CD4-positive, alpha-beta T cell treated with Interleukin-10 for 1 hour (primary cell): ENCODE measurements at regions not wholly inside any gene's neighbourhood (a gene's known extent, or its start where the extent isn't known, plus 50 kb on each side); places are given as distances from the start of the nearest gene placed in this dataset.
"Not testable (repeated sequence)": the region's sequence is repeated elsewhere in the genome, so short reads cannot be mapped to it uniquely, and the experiment has no call there.

Experiments used
- DNase-seq: peaks from one replicate; pipeline ENCODE4 v3.0.0-alpha.2; 2020

GRCh38 chr9:135173066-135173465 lies 85.6 kb downstream of the OLFM1 start:
- DNase-seq, result no peak

- DNase-seq, result no peak
These were observed 86.8 kb downstream of the OLFM1 start for GRCh38 chr9:135174248-135174647.

GRCh38 chr9:135174981-135175380 lies 87.5 kb downstream of the OLFM1 start:
- DNase-seq, result no peak

- no peak for DNase-seq
These were observed 88.8 kb downstream of the OLFM1 start for GRCh38 chr9:135176284-135176683.

GRCh38 chr9:135177562-135177961 lies 90.1 kb downstream of the OLFM1 start:
- DNase-seq, result not testable (repeated sequence)

- no peak for DNase-seq
These were observed 91.0 kb downstream of the OLFM1 start for GRCh38 chr9:135178498-135178897.

GRCh38 chr9:135179041-135179440 lies 91.6 kb downstream of the OLFM1 start:
- no peak for DNase-seq

GRCh38 chr9:135179976-135180375 lies 92.5 kb downstream of the OLFM1 start:
- DNase-seq, result no peak

- no peak for DNase-seq
These were observed 93.1 kb downstream of the OLFM1 start for GRCh38 chr9:135180586-135180985.

GRCh38 chr9:135181336-135181735 lies 93.9 kb downstream of the OLFM1 start:
- DNase-seq, result no peak

- not testable (repeated sequence) for DNase-seq
These were observed 94.4 kb downstream of the OLFM1 start for GRCh38 chr9:135181841-135182240.

GRCh38 chr9:135183069-135183468 lies 95.6 kb downstream of the OLFM1 start:
- no peak for DNase-seq

- no peak for DNase-seq
These were observed 96.2 kb downstream of the OLFM1 start for GRCh38 chr9:135183528-135184180.

GRCh38 chr9:135184181-135185053 lies 96.9 kb downstream of the OLFM1 start:
- no peak for DNase-seq

- no peak for DNase-seq
These were observed 97.6 kb downstream of the OLFM1 start for GRCh38 chr9:135185060-135185459.

GRCh38 chr9:135186248-135187164 lies 99.0 kb downstream of the OLFM1 start:
- DNase-seq, result no peak

- DNase-seq, result no peak
These were observed 99.9 kb downstream of the OLFM1 start for GRCh38 chr9:135187365-135187764.

GRCh38 chr9:135188681-135189151 lies 101.2 kb downstream of the OLFM1 start:
- DNase-seq, result no peak

GRCh38 chr9:135189497-135189896 lies 102.0 kb downstream of the OLFM1 start:
- DNase-seq, result no peak

- no peak for DNase-seq
These were observed 103.5 kb downstream of the OLFM1 start for GRCh38 chr9:135190789-135191577.

GRCh38 chr9:135192686-135193085 lies 105.2 kb downstream of the OLFM1 start:
- DNase-seq, result no peak

GRCh38 chr9:135195975-135196374 lies 108.5 kb downstream of the OLFM1 start:
- not testable (repeated sequence) for DNase-seq
